Upper lobe of left lung (tissue), 6 donors: ENCODE measurements at regions not wholly inside any gene's neighbourhood (a gene's known extent, or its start where the extent isn't known, plus 50 kb on each side); places are given as distances from the start of the nearest gene placed in this dataset.

ENCODE experiments used
- ATAC-seq, 2 donors: fragments of 200-7000 bp; cut with Tn5 transposase; one replicate each; pipeline ENCODE4 v1.9.1; 2022; ENCODE audit warnings: mild to moderate bottlenecking in 2 of 2, moderate library complexity in 2 of 2; ENCODE audit not compliant: low FRiP score in 2 of 2
- DNase-seq, 2 donors: peaks; one replicate each; pipeline ENCODE4 v3.0.0-alpha.2; 2019 to 2020
- H3K27ac ChIP-seq, 4 donors: fragments of 200-600 bp; sonication (generic); one replicate each; pipeline ENCODE4 v1.5.1; 2016 to 2019
- H3K27me3 ChIP-seq, 4 donors: fragments of 200-600 bp; sonication (generic); one replicate each; pipeline ENCODE4 v1.5.1; 2017 to 2019
- H3K36me3 ChIP-seq, 4 donors: fragments of 200-600 bp; sonication (generic); one replicate each; pipeline ENCODE4 v1.5.1; 2016 to 2019
- H3K4me1 ChIP-seq, 4 donors: fragments of 200-600 bp; sonication (generic); one replicate each; pipeline ENCODE4 v1.5.1; 2018 to 2019
- H3K4me3 ChIP-seq, 4 donors: fragments of 200-600 bp; sonication (generic); one replicate each; pipeline ENCODE4 v1.5.1; 2017 to 2019; ENCODE audit warnings: mild to moderate bottlenecking in 2 of 4, moderate library complexity in 1 of 4
- H3K9me3 ChIP-seq, 4 donors: fragments of 200-600 bp; sonication (generic); one replicate each; pipeline ENCODE4 v1.5.1; 2018 to 2019
- EP300 ChIP-seq, 4 donors: sonication (generic); formaldehyde crosslinking; IDR thresholded peaks; one replicate each; pipeline ENCODE4 v1.5.1; 2017; ENCODE audit warnings: antibody characterized with exemption in 4 of 4, control low read depth in 2 of 4
- POLR2A ChIP-seq, 4 donors: fragments of 450-650 bp; IDR thresholded peaks; one replicate each; pipeline ENCODE4 v1.5.1; 2016 to 2017; ENCODE audit warnings: antibody characterized with exemption in 4 of 4, mild to moderate bottlenecking in 2 of 4
- POLR2AphosphoS5 ChIP-seq, 2 donors: sonication (generic); formaldehyde crosslinking; IDR thresholded peaks; one replicate each; pipeline ENCODE4 v1.5.1; 2017; ENCODE audit warnings: antibody characterized with exemption in 2 of 2
- WGBS, 2 donors: methylation state at CpG; one replicate each; pipeline ENCODE4 v1.1.5; 2017 to 2018; 5-methylcytosine and 5-hydroxymethylcytosine counted together
- TF ChIP-seq, protein P1 (sequence below), 6 experiments: fragments of 450-650 bp in 4 of 6; fragments of 200-600 bp in 2 of 6; sonication (generic) in 2 of 6; IDR thresholded peaks; one replicate each; pipeline ENCODE4 v1.5.1; 2016 to 2019; ENCODE audit warnings: antibody characterized with exemption in 6 of 6
- donor health status: DM: no; HTN: no; CAD: no; lungs with moderate emphysema.
- donor health status: DM: no; HTN: yes; CAD: no; lungs with severe emphysema.

DNA sequence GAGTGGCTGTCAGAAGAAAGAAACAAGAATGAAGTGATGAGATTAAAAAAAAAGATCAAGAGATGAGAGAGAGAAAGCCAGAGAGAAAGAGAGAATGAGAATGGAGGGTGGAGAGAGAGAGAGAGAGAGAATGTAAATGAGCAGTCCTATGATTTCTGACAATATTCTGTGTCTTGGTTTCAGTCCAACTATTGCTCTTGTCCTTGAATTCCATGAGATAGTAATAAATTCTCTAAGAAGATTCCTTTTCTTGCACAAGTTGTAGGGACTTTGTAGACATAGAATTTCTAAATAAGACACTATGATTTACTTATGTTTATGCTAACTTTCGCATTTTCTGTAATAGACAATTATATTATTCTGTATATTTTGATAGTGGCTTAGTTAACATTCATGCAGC is 149.6 kb upstream of the CTSO start:
- Histone ChIP-seq H3K4me1 (no peaks in the 10 kb centered on the region), H3K4me3 (no peak overlapping the region), H3K36me3 (no peaks in the 10 kb centered on the region), H3K27ac (no peak overlapping the region), H3K9me3 (no peaks in the 10 kb centered on the region), H3K27me3 (no peaks in the 10 kb centered on the region)
- TF ChIP-seq, protein P1, sequence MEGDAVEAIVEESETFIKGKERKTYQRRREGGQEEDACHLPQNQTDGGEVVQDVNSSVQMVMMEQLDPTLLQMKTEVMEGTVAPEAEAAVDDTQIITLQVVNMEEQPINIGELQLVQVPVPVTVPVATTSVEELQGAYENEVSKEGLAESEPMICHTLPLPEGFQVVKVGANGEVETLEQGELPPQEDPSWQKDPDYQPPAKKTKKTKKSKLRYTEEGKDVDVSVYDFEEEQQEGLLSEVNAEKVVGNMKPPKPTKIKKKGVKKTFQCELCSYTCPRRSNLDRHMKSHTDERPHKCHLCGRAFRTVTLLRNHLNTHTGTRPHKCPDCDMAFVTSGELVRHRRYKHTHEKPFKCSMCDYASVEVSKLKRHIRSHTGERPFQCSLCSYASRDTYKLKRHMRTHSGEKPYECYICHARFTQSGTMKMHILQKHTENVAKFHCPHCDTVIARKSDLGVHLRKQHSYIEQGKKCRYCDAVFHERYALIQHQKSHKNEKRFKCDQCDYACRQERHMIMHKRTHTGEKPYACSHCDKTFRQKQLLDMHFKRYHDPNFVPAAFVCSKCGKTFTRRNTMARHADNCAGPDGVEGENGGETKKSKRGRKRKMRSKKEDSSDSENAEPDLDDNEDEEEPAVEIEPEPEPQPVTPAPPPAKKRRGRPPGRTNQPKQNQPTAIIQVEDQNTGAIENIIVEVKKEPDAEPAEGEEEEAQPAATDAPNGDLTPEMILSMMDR (IDR thresholded peaks at IDR 0.05): no peak
- TF ChIP-seq POLR2A (IDR thresholded peaks at IDR 0.05) (no peak), POLR2AphosphoS5 (IDR thresholded peaks at IDR 0.05) (no peak), EP300 (IDR thresholded peaks at IDR 0.05) (no peak)
- WGBS, 2 donors: 88 to 90% methylated on average over 1 of the region's 1 CpG
- no peak for DNase-seq
- ATAC-seq: no peak

DNA sequence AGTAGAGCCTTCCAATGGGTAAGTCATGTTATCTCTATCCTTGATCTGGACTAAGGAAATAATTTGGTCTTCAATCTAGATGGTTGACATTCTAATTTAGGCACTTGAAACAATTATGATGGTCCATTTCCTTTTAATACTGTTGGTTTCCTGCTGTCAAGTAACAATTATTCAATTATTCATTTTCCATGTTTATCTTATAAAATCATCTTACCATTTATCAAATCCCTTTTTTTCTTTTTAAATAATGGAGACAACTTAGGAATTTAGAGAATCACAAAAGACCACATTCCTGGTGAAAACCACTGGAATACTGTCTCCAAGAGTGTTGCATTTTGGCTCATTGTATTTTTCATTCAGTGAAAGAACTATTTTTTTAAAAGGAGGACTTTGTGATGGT is 148.7 kb upstream of the CTSO start:
- TF ChIP-seq, protein P1 (IDR thresholded peaks at IDR 0.05): no peak
- TF ChIP-seq EP300 (IDR thresholded peaks at IDR 0.05) (no peak), POLR2AphosphoS5 (IDR thresholded peaks at IDR 0.05) (no peak), POLR2A (IDR thresholded peaks at IDR 0.05) (no peak)
- ATAC-seq: no peak
- H3K27me3 ChIP-seq: no peaks in the 10 kb centered on the region

DNA sequence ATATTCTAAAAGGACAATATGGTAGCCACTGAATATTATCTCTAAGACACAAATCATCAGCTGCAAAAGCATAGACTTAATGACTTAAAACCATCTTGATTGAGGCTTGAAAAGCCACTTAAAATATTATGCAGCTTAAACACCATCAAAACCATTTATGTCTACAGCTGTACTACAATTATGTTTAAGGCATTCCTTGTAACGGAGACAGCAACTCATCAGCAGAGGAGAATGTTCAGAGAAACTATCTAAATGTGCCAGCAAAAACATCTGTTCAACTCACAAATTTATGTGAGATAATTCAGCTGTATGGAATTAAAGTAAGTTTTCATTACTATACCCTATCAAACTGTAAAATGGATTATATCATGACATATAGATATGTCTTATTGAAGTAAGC is 147.9 kb upstream of the CTSO start:
- WGBS, 2 donors: 74 to 75% methylated on average over 1 of the region's 1 CpG
- no peaks in the 10 kb centered on the region for H3K27me3 ChIP-seq
- DNase-seq (no peak), ATAC-seq (no peak)
- H3K4me1 ChIP-seq: no peaks in the 10 kb centered on the region
- no peaks in the 10 kb centered on the region for H3K9me3 ChIP-seq
- TF ChIP-seq, protein P1 (IDR thresholded peaks at IDR 0.05): no peak
- TF ChIP-seq POLR2A (IDR thresholded peaks at IDR 0.05): no peak
- TF ChIP-seq EP300 (IDR thresholded peaks at IDR 0.05): no peak
- no peak overlapping the region for H3K4me3 ChIP-seq
- no peaks in the 10 kb centered on the region for H3K36me3 ChIP-seq
- no peak overlapping the region for H3K27ac ChIP-seq

More for the DNA sequence above, 148.7 kb upstream of the CTSO start:
- no peak for DNase-seq
- H3K4me1 ChIP-seq: no peaks in the 10 kb centered on the region
- no peaks in the 10 kb centered on the region for H3K36me3 ChIP-seq
- H3K9me3 ChIP-seq: no peaks in the 10 kb centered on the region
- no peak overlapping the region for H3K4me3 ChIP-seq
- no peak overlapping the region for H3K27ac ChIP-seq

DNA sequence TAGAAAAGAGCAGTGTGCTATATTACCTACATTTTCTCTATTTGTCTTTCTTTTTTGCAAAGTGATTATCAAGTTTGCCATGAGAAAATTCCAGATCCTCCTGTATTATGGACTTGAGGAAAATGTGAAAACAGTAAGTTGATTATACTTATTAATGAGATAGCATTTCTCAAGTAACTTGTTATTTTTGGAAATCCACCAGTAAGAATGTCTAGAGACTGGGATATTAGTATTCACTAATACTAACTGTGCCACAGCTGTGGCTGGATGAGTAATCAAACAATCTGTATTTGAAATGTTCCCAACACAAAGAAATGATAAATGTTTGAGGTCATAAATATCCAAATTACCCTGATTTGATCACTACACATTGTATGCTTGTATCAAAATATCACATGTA is 147.0 kb upstream of the CTSO start:
- no peak overlapping the region for H3K4me3 ChIP-seq
- TF ChIP-seq POLR2AphosphoS5 (IDR thresholded peaks at IDR 0.05) (no peak), POLR2A (IDR thresholded peaks at IDR 0.05) (no peak)
- no peaks in the 10 kb centered on the region for H3K9me3 ChIP-seq
- H3K27me3 ChIP-seq: no peaks in the 10 kb centered on the region
- H3K4me1 ChIP-seq: no peaks in the 10 kb centered on the region
- DNase-seq (no peak), ATAC-seq (no peak)
- H3K27ac ChIP-seq: no peak overlapping the region
- H3K36me3 ChIP-seq: no peaks in the 10 kb centered on the region

DNA sequence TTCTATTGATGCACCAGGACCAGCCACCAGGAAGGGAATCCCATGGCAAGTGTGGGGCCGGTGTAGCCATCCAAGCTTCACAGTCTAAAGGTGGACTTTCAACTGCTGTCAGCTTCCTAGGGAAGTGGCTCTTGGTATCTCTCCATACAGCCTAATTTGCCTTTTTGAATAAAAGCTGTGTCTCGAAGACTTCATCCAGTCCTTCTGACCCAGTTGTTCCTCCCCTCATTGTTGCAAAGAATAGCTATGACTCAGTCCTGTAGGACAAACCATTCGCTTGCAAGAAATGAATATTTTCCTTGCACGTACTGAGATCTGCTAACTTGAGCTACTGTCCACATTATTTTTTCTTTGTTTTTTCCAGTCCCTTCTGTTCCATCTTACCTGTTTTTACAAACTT is 145.1 kb upstream of the CTSO start:
- no peak overlapping the region for H3K27ac ChIP-seq

More for the DNA sequence above, 145.1 kb upstream of the CTSO start:
- Histone ChIP-seq H3K27me3 (no peaks in the 10 kb centered on the region), H3K36me3 (no peaks in the 10 kb centered on the region), H3K4me3 (no peak overlapping the region), H3K4me1 (no peaks in the 10 kb centered on the region), H3K9me3 (no peaks in the 10 kb centered on the region)
- ATAC-seq: no peak
- no peak for DNase-seq
- TF ChIP-seq POLR2A (IDR thresholded peaks at IDR 0.05) (no peak), POLR2AphosphoS5 (IDR thresholded peaks at IDR 0.05) (no peak), EP300 (IDR thresholded peaks at IDR 0.05) (no peak)
- TF ChIP-seq, protein P1 (IDR thresholded peaks at IDR 0.05): no peak
- WGBS, 2 donors: 80 to 88% methylated on average over 4 of the region's 4 CpGs
